Stimulated activated memory B cell treated with anti-CD40 and anti-IgM and Interleukin-4, amounts not matched to agents 10 μg/mL and 1 μg/mL and 100 μg/mL, for 72 hours (primary cell): ENCODE measurements at regions not wholly inside any gene's neighbourhood (a gene's known extent, or its start where the extent isn't known, plus 50 kb on each side); places are given as distances from the start of the nearest gene placed in this dataset.
"Not testable (repeated sequence)": the region's sequence is repeated elsewhere in the genome, so short reads cannot be mapped to it uniquely, and the experiment has no call there.

Experiments
- ATAC-seq: fragments of 150-1000 bp; cut with Tn5 transposase; 2 replicates; pipeline ENCODE4 v1.10.0; 2021
- H3K27ac Mint-ChIP-seq: one replicate; pipeline ENCODE4 v1.8.0; 2022; ENCODE audit warnings: mild to moderate bottlenecking, mixed read lengths
- H3K27me3 Mint-ChIP-seq: one replicate; pipeline ENCODE4 v1.8.0; 2022; ENCODE audit warnings: mixed read lengths
- H3K36me3 Mint-ChIP-seq: one replicate; pipeline ENCODE4 v1.8.0; 2022; ENCODE audit warnings: mixed read lengths
- H3K4me1 Mint-ChIP-seq: one replicate; pipeline ENCODE4 v1.8.0; 2022; ENCODE audit warnings: mixed read lengths
- H3K4me3 Mint-ChIP-seq: one replicate; pipeline ENCODE4 v1.8.0; 2022; ENCODE audit warnings: mild to moderate bottlenecking, moderate library complexity, mixed read lengths
- H3K9me3 Mint-ChIP-seq: one replicate; pipeline ENCODE4 v1.8.0; 2022; ENCODE audit warnings: mixed read lengths

DNA sequence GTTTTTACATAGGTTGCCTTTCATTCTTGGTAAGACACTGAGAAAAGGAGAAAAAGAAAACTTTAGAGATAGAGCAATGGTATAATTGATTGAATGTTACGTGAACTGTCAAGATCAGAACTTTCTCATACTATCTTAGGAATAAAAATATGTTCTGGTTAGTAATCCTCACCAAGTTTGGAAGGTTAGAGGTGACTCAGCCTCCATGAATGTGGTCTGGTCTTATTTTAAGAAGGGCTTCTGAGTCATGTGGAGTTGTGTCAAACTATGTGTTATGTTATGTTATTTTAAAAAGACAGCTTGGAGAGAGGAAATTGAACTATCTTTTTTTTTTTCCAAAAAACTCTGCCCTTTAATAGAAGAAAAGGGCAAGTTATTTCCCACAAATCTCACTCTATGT is 458.6 kb upstream of the KLF6 start:
- peaks cover 4% of the 10 kb centered on the region for H3K9me3 Mint-ChIP-seq
- no peak overlapping the region for H3K27ac Mint-ChIP-seq
- ATAC-seq: no peak
- H3K27me3 Mint-ChIP-seq: no peaks in the 10 kb centered on the region
- no peaks in the 10 kb centered on the region for H3K36me3 Mint-ChIP-seq
- H3K4me3 Mint-ChIP-seq: no peak overlapping the region
- H3K4me1 Mint-ChIP-seq: peaks cover 30% of the 10 kb centered on the region

DNA sequence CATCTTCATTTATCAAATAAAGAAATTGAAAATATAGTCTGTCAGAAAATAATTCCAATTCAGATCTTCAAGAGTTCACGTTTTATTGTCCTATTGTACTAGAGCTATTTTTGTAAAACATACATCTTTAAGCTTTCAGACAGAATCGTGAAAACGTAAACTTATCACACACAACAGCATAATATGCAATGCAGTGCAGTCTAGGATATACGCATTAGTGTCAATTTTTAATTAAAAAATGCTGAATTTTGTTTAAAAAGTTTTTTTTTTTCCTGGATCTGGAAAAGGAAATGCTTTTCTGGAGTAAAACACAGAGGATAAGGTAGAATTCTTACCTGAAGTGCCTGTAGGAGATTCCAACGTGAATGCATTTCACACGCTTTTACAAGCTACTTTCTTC is 458.2 kb upstream of the KLF6 start:
- Mint-ChIP-seq H3K4me3 (no peak overlapping the region), H3K27ac (no peak overlapping the region), H3K27me3 (no peaks in the 10 kb centered on the region), H3K4me1 (peaks cover 30% of the 10 kb centered on the region), H3K9me3 (peaks cover 4% of the 10 kb centered on the region), H3K36me3 (no peaks in the 10 kb centered on the region)
- no peak for ATAC-seq

DNA sequence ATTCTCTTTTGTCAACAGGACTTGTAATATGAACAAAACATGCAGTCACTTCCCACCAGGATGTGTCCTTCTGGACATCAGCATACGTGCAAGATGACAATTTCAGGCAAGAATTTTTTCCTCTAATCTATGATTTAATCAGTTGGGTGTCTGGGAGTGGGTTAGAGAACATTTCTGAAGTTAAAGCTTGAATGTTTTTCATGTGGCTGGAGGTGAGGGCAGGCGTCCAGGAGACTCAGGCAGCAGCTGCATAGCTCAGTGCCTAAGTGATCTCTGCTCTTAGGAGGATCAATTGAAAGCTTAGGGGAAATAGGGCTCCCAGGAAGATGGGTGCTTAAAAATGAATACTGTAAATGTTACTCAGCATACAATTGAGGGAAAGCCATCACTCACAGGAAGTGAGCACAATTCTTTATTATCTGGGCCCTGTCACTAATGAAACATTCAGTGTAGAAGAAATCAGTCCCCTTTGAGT is 457.6 kb upstream of the KLF6 start:
- H3K9me3 Mint-ChIP-seq: peaks cover 4% of the 10 kb centered on the region
- H3K4me3 Mint-ChIP-seq: no peak overlapping the region
- H3K27me3 Mint-ChIP-seq: no peaks in the 10 kb centered on the region
- peaks cover 30% of the 10 kb centered on the region for H3K4me1 Mint-ChIP-seq
- H3K27ac Mint-ChIP-seq: no peak overlapping the region
- ATAC-seq: no peak
- no peaks in the 10 kb centered on the region for H3K36me3 Mint-ChIP-seq

DNA sequence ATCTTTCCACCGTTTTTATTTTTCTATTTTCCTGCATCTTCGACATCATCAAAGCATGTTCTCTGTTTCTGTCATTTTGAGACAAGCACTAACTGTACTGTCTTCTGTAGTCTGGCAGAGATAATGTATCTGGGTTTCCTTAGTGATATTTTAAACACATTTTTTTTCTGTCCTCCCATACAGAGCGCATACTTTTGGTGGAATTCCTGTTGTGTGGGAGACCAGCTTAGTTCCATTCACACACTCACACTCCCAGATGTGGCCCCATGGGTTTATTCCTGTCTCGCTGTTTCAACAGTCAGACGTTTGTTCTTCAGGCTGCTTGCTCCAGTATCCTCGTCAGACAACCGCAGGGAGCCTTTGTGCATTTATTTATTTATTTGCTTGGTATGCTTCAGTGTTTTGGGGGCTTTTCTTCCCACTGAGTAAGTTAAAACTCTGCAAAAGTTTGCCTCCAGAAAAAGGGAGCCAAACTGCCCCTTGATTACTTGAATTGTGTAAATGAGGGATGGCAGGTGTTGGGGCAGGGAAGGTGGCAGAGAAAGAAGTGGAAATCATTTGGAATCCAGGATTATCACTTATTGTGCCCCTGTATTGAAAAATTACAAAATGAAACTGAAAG is 456.8 kb upstream of the KLF6 start:
- no peak overlapping the region for H3K4me3 Mint-ChIP-seq
- H3K36me3 Mint-ChIP-seq: peaks cover 5% of the 10 kb centered on the region
- H3K4me1 Mint-ChIP-seq: peaks cover 24% of the 10 kb centered on the region
- H3K27ac Mint-ChIP-seq: no peak overlapping the region
- no peak for ATAC-seq
- peaks cover 7% of the 10 kb centered on the region for H3K27me3 Mint-ChIP-seq
- peaks cover 10% of the 10 kb centered on the region for H3K9me3 Mint-ChIP-seq

DNA sequence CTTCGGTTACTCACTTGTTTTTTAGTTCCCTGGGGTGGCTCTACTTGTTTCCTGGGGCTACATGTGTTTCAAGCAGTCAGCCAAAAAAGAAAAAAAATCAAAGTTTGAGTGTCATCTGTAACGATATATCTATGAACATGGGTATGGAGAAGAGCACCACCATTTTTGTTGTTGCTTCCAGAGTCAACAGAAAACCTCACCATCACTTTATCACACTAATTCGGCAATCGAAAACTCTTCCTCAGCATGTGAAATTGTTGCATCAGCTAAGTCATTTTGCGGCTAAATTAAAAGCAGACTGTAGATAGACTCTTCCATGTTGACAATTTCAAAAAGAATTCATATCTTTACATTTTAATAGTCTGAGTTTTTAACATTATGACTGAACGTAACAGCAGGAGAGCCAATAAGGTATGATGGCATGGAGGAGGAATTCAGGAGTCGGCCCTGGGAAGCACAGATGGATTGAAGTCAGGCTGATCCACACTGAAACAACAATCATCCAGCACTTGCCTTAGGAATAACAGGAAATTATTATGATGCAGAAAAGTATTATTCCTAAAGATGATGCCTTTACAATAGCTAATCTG is 455.7 kb upstream of the KLF6 start:
- no peak overlapping the region for H3K27ac Mint-ChIP-seq
- ATAC-seq: no peak
- peaks cover 12% of the 10 kb centered on the region for H3K4me1 Mint-ChIP-seq
- peaks cover 7% of the 10 kb centered on the region for H3K36me3 Mint-ChIP-seq
- H3K27me3 Mint-ChIP-seq: peaks cover 9% of the 10 kb centered on the region
- H3K4me3 Mint-ChIP-seq: no peak overlapping the region
- H3K9me3 Mint-ChIP-seq: peaks cover 12% of the 10 kb centered on the region

DNA sequence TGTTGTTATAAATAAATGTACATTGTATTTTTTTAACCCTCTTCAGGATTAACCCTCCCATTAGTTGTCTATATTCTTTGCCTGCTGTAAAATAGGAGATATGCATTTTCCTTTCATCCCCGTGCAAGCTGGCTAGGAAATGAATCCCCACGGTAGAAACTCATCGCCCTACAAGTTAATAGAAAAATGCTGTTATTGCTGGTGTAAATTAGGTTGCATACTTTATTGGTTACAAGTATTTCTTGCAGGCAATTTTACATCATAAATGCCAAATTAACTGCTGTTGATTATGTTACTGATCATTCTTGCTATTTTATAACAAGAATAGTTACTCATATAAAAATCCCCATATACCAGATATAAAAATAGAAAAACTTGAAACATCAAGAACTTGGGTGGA is 454.2 kb upstream of the KLF6 start:
- peaks cover 8% of the 10 kb centered on the region for H3K9me3 Mint-ChIP-seq
- H3K36me3 Mint-ChIP-seq: peaks cover 7% of the 10 kb centered on the region
- H3K27me3 Mint-ChIP-seq: peaks cover 9% of the 10 kb centered on the region
- ATAC-seq: no peak
- peaks cover 11% of the 10 kb centered on the region for H3K4me1 Mint-ChIP-seq
- no peak overlapping the region for H3K27ac Mint-ChIP-seq
- no peak overlapping the region for H3K4me3 Mint-ChIP-seq

DNA sequence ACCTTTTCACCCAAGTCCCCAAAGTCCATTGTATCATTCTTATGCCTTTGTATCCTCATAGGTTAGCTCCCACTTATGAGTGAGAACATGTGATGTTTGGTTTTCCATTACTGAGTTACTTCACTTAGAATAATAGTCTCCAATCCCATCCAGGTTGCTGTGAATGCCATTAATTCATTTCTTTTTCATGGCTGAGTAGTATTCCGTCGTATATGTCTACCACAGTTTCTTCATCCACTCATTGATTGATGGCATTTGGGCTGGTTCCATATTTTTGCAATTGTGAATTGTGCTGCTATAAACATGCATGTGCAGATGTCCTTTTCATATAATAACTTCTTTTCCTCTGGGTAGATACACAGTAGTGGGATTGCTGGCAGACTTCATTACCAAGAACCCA is 451.9 kb upstream of the KLF6 start:
- not testable (repeated sequence) for H3K4me1 Mint-ChIP-seq, H3K36me3 Mint-ChIP-seq, H3K27ac Mint-ChIP-seq, H3K4me3 Mint-ChIP-seq, H3K27me3 Mint-ChIP-seq, H3K9me3 Mint-ChIP-seq, ATAC-seq

DNA sequence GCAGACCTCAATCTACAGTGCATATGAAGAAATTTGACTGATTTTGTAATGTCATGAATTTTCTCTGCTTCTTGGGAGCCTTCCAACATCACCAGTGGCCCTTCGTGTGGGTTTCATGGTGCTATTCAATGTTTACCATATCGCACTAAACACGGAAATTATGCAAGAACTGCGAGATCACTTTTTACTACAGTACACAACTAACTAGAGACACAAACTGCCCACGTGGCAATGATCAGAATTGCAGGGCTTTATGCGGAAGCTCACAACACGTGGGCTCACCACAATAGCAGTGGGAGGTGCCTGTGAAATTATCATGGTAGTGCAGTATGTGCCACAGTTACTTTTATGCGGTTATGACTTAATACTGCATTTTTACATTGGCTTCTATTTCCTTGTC is 449.7 kb upstream of the KLF6 start:
- no peak for ATAC-seq
- Mint-ChIP-seq H3K27ac (no peak overlapping the region), H3K27me3 (peaks cover 9% of the 10 kb centered on the region)

DNA sequence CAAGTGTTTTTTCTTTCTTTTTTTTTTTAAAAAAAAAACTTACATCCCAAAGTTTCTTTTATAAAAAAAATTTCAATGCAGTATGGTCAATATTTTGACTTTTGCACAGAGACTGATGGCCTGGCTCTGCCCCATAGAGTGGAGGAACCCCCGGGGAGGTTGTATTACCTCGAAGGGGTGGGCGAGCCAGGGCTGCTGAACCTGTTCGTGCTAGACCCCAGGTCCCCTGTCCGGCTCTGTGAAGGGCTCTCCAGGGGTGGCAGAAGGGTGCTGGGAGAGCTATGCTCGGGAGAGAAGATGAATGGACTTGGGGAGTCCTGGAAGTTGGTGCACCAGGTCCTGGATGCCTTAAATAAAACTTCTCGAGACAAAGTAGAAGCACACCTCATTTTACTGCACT is 446.4 kb upstream of the KLF6 start:
- Mint-ChIP-seq H3K36me3 (no peaks in the 10 kb centered on the region), H3K9me3 (no peaks in the 10 kb centered on the region), H3K4me1 (no peaks in the 10 kb centered on the region), H3K4me3 (no peak overlapping the region), H3K27me3 (no peaks in the 10 kb centered on the region), H3K27ac (no peak overlapping the region)
- no peak for ATAC-seq

More for the DNA sequence above, 449.7 kb upstream of the KLF6 start:
- Mint-ChIP-seq H3K4me1 (no peaks in the 10 kb centered on the region), H3K36me3 (peaks cover 7% of the 10 kb centered on the region), H3K4me3 (no peak overlapping the region), H3K9me3 (peaks cover 8% of the 10 kb centered on the region)

DNA sequence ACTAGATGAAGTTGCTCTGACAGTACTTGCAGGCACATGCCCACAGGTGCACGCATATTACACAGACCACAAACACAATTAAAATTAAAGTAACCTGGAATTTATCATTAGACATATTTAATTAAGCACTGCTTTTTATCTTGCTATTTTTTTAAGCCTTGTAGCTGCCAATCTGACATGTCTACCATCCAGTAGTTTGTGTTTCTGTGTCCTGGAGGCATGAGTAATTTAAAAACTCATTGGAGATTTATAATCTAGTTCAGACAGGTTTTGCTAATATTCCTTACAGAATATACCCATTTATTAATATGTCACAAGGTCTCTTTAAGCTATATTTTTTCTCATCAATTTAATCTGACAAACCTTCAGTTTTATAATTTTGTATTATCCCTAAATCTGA is 445.0 kb upstream of the KLF6 start:
- Mint-ChIP-seq H3K9me3 (no peaks in the 10 kb centered on the region), H3K27me3 (no peaks in the 10 kb centered on the region), H3K4me1 (no peaks in the 10 kb centered on the region), H3K4me3 (no peak overlapping the region), H3K27ac (no peak overlapping the region), H3K36me3 (no peaks in the 10 kb centered on the region)
- ATAC-seq: no peak

DNA sequence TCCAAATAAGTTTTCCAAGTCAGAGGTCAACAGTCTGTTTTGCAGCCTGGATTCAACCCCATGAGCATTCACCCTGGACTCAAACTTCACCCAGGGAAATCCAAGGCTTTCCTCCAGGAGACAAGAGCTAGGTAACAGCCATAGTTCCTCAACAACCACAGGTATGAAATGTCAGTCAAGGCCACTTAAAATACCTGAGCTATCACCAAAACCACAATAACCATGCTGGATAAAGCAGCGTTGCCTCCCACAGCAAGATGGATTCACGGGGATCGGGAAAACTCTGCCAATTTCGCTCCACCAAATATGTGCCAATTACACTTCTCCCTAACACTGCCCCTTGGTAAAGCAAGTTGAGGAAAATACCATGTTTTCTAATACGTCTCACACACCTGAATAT is 444.1 kb upstream of the KLF6 start:
- Mint-ChIP-seq H3K36me3 (no peaks in the 10 kb centered on the region), H3K9me3 (peaks cover 3% of the 10 kb centered on the region), H3K27me3 (no peaks in the 10 kb centered on the region), H3K4me3 (no peak overlapping the region), H3K27ac (no peak overlapping the region), H3K4me1 (no peaks in the 10 kb centered on the region)
- no peak for ATAC-seq

DNA sequence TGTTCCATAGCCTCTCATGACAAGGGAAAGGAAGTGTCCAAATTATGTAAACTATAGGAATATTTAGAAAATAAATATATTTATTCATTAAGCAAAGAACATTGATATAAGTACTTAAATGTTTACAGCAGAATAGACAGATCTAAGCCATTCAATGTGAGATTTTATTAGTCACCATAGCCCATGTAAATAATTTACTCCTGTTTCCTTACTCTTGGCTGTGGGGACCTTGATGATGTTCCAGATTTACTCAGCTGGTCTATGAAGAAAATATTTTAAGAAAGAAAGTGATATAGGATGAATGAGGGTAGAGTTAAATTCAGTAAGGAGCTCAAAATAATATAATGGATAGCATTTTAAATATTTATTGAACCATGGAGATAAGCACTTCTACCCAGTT is 442.6 kb upstream of the KLF6 start:
- Mint-ChIP-seq H3K27ac (no peak overlapping the region), H3K9me3 (peaks cover 3% of the 10 kb centered on the region), H3K27me3 (no peaks in the 10 kb centered on the region), H3K4me1 (no peaks in the 10 kb centered on the region), H3K4me3 (no peak overlapping the region), H3K36me3 (no peaks in the 10 kb centered on the region)
- ATAC-seq: no peak

DNA sequence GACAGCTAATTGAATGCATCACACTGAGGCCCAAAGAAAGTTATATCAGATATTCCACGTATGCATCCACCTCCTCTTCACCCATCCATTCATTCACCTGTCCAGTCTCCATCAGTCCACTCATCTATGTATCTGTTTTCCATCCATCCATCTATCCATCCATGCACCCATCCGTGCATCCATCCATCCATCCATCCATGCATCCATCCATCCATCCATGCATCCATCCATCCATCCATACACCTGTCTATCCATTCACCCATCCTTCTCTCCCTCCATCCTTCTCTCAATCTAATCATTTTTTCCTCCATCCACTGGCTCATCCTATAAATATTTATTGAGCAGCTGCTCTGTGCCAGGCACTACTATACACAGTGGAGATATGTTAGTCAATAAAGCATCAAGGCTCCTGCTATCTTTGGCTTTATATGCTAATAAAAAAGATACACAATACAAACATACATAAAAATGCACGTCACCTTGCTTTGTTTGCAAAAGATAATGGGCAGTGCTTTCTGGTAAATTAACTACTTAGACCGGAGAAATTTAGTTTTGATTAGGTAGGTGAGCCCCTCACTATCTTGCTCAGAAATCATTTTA is 442.0 kb upstream of the KLF6 start:
- H3K4me3 Mint-ChIP-seq: no peak overlapping the region
- ATAC-seq: no peak
- H3K27me3 Mint-ChIP-seq: no peaks in the 10 kb centered on the region
- peaks cover 3% of the 10 kb centered on the region for H3K9me3 Mint-ChIP-seq
- no peaks in the 10 kb centered on the region for H3K36me3 Mint-ChIP-seq
- H3K4me1 Mint-ChIP-seq: no peaks in the 10 kb centered on the region
- no peak overlapping the region for H3K27ac Mint-ChIP-seq

DNA sequence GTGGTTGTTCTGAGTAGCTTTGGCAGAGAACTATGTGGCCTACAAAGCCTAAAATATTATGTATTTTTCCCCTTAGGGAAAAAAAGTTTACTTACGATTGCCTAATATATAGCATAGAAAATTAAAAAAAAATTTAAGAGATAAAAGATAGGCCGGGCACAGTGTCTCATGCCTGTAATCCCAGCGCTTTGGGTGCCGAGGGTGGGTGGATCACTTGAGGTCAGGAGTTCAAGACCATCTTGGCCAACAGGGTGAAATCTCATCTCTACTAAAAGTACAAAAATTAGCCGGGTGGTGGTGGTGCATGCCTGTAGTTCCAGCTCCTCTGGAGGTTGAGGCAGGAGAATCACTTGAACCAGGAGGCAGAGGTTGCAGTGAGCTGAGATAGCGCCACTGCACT is 439.2 kb upstream of the KLF6 start:
- Mint-ChIP-seq H3K9me3 (peaks cover 7% of the 10 kb centered on the region), H3K27ac (no peak overlapping the region), H3K36me3 (peaks cover 6% of the 10 kb centered on the region), H3K27me3 (no peaks in the 10 kb centered on the region), H3K4me1 (peaks cover 12% of the 10 kb centered on the region), H3K4me3 (no peak overlapping the region)
- no peak for ATAC-seq

DNA sequence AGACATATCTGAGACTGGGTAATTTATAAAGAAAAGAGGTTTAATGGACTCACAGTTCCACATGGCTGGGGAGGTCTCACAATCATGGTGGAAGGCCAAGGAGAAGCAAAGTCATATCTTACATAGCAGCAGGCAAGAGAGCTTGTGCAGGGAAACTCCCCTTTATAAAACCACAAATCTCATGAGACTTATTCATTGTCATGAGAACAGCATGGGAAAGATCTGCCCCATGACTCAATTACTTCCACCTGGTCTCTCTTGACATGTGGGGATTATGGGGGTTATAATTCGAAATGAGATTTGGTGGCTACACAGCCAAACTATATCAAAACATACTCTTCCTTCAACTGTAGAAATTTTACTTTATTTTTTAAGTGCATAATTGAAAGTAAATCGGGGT is 436.3 kb upstream of the KLF6 start:
- not testable (repeated sequence) for H3K27me3 Mint-ChIP-seq, H3K4me3 Mint-ChIP-seq, H3K9me3 Mint-ChIP-seq, H3K36me3 Mint-ChIP-seq
- Mint-ChIP-seq H3K4me1 (peaks cover 12% of the 10 kb centered on the region), H3K27ac (peak overlapping the region; percentile 55)
- ATAC-seq: peak; percentile 24

DNA sequence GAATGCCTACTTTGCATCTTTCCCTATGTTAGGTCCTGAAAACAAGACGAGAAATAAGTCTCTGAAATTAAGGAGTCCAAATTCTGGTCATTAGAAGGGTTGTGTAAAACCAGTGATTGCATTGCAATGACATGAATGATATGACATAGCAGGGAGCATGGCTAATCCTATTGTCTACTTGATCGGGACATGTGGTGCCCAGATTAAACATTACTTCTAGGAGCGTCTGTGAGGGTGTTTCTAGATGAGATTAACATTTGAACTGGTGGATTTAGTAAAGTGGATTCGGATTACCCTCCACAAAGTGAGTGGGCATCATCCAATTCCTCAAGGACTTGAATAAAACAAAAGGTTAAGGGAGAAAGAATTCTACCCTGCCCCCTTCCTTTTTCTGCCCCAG is 434.9 kb upstream of the KLF6 start:
- no peak overlapping the region for H3K4me3 Mint-ChIP-seq
- H3K27ac Mint-ChIP-seq: no peak overlapping the region
- peaks cover 18% of the 10 kb centered on the region for H3K4me1 Mint-ChIP-seq
- H3K9me3 Mint-ChIP-seq: peaks cover 7% of the 10 kb centered on the region
- ATAC-seq: no peak
- H3K36me3 Mint-ChIP-seq: peaks cover 6% of the 10 kb centered on the region
- H3K27me3 Mint-ChIP-seq: no peaks in the 10 kb centered on the region
